GM19023 (cell line): ENCODE measurements at regions not wholly inside any gene's neighbourhood (a gene's known extent, or its start where the extent isn't known, plus 50 kb on each side); places are given as distances from the start of the nearest gene placed in this dataset.

Experiments used
- ATAC-seq: cut with Tn5 transposase; IDR thresholded peaks from one replicate; pipeline ENCODE4 v1.9.1; 2021; ENCODE audit warnings: mild to moderate bottlenecking, moderate library complexity; ENCODE audit not compliant: unreplicated experiment

DNA sequence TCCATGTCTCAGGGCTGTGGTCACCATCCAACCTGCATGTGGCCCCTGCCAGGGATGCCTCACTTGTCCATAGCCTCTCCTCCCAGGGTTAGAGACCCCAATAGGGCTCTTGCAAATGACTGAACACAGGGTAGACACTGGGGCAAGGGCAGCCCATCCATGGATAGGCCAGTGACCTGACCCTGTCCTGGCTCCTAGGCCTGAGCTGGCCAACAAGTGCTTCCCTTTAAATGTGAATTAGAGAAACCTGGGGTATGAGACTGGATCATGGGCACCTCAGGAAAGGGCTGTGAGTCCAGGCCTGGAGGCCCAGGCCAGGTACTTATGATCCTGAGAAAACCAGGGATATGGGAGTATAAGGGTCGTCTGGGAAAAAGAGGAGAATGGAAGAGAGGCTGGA is 64.5 kb downstream of the COPS8 start:
- no peak for ATAC-seq

DNA sequence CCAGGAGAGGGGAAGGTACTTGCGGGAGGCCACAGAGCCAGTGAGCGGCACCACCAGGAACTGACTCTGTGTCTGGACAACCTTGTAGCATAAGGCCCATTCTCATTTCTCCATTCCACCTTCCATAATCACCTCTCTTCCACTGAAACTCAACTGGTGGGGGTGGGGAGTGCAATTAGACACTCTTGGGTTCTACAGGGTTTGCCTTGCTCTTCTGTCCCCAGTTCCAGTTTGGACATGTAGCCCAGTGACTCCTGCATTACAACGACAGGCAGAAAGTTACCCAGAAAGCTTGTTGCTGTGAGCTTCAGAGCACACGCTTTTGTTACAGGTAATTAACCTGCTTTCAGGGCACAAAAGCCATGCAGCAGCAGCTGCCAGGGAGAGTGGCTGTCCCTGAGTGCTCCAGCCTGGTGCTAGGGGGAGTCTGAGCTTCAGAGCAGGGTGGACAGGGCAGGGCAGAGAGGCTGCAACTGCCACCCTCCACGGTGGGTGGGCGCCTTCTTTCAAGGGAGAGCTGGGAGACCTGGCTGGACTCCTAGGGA is 65.2 kb downstream of the COPS8 start:
- ATAC-seq, result no peak

DNA sequence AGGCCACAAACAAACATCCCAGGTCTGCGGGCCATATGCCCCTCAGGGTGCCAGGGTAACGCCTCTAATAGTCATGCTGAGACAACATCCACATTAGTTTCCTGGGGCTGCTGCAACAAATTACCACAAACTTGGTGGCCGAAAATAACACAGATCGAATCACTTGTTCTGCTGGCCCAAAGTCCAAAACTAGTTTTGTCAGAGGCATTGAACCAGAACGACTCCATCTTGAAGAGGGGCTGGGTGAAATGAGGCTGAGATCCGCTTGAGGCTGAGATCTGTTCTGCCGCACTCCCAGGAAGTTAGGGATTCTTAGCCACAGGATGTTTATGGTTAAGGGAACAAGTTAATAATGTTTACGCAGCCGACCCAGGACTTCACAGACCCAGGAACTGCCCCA is 66.7 kb downstream of the COPS8 start:
- ATAC-seq, result no peak

DNA sequence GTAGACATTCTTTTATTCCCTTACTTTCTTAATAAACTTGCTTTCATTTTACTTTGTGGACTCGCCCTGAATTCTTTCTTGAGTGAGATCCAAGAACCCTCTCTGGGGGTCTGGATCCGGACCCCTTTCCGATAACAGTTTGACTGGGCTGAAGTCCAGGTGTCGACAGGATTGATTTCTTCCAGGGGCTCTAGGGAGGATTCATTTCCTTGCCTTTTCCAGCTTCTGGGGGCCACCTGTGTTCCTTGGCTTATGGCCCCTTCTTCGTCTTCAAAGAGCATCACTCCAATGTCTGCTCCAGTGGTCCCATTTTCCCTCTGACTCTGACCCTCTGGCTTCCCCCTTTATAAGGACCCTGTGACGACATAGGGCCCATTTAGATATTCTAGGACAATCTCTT is 67.5 kb downstream of the COPS8 start:
- ATAC-seq, result no peak

DNA sequence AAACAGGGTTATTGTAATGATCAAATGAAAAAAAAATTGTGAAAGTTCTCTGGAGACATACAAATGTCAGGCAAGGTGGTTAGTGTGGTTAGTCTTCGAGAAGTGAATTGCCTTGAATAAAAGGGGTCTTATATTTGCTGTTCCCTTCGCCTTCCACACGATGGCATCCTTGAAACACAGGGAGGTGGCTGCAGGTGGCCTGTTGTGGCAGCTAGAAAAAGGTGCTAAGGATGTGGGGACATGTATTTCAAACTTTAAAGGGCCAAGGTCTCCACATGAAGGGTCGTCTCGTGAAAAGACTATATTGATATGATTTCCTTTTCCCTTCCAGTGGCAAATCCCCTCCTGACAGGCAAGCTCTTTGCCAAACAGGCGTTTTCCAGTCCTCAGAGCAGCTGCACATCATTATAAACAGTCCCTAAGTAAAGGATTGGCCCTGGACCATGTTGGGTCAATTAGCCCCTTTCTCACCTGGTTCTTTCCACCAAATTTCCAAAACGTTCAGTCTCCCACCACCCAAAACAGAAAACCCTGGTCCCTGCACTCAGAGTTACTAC is 68.5 kb downstream of the COPS8 start:
- no peak for ATAC-seq

DNA sequence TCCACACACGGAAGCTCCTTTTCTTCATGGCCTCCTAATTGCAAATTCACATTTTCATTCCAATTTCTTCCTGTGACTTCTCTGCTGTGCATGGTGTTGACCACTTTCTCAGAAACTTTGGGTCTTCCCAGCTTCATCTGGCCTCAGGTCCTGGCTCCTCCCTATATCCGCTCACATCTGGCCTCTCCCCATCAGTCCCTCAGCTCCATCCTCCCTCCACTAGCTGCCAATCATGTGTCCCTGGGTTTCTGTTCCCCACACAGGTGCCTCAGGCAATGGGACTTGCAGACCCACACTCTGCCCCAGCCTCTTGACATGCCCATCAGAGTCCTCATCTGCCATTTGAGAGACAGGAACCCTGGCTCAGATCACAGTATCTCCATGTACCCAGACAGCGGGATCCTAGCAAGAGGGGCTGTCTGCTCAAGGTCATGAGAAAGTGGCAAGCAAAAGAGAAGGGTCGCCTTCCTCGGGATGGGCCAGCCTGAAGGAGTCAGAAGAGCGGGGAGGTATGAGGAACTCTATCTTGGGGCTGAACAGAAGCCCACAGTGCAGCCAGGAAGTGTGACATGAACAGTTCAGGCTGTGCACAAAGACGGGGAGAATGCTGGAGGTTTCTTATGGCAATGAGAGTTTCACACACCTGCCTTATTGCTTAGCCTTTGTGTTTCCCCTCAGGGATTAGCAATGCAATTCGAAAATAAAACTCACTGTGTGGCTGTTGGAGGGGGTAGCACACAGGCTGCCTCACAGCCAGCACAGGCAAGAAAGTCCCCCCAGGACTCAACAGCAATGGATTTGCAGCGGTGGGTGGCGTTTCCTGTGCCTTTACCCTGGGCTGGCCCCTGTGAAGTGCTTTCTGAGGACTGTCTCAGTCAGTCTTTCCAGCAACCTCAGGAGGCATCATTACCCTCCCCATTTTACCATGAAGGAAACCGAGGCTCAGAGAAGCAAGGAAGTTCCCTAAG is 69.5 kb downstream of the COPS8 start:
- no peak for ATAC-seq

DNA sequence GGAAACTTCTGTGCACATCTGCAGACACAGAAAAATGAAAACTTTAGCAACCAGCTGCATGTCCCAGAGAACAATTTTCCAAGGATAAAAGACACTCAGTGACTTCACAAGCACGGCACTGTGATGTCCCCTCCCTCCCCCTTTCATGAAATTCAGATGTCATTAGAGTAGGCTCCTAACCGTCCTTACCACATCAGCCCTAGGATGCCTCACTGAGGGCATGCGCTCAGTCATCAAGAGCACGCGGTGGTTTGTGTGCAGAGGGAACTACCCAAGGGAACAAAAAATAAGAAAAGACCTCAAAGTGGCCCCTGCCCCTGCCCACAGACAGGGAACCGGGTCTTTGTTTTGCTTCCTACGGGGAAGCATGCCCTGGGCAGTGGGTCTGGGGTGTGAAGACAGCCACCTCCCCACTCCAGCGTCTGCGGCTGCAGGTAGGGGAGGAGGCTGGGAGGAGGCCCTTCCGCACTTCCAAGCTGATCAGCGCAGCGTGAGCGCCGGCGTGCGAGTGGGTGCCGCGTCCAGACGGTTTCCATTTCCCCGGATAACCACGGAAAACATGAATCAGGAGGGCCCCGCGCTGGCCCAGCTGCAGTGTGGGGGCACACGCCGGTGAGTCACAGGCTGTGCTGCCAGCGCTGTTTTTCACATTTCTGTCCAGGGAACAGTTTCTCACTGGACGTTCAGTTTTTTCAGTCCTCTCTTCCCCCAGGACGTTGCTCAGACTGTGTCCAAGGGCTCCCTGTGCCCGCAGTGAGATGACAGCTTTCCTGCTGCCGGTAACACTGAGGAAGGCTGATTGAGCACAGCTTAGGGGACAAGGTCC is 70.6 kb downstream of the COPS8 start:
- ATAC-seq, result no peak

DNA sequence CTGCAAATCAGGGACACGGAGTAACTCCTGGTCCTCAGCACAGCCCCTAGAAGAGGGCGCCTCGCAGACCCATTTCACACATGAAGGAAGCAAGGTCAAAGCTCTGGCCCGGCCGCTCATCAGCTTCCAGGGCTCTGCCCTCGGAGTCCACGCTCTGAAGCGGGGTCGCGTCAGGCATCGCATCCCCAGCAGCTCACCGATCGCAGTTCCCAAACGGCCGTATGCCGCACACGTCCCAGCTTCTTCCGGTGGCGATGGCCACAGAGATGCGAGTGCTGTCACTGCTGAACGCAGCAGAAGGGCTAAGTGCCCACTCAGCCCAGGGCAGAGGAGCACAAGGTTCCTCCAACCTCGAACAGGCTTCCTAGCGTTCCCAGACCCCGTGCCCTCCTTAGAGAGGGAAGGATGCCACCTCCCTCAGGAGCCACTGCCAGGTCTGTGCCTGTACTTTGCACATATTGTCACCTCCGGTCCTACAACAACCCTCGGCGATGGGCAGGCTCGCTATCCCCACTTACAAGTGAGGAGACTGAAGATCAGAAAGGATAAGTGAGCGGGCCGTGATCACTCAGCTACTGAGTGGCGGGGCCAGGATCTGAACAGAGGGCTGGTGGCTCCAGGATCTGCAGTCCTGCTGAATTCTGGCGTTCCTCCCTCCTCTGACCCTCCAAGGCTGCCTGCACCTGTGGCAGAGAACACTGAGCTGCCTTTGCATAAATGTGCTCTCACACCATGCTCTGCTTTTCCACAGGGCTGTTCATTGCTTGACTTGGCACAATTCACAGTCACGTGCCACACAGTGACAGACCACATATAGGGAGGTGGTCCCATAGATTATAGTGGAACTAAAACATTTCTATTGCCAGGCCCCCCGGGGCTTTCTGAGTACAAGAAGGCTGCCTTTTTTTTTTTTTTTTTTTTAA is 71.4 kb downstream of the COPS8 start:
- ATAC-seq, result no peak

DNA sequence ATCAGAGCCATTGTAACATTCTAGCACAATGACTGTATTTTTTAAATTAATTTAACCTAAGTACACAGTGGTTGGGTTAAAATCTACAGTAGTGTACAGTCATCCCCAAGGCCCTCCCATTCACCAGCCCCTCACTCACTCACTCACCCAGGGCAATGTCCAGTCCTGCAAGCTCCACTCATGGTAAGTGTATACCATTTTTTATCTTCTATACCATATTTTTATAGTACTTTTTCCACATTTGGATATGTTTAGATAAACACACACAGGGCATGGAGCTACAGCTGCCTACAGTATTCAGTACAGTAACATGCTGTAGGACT is 72.1 kb downstream of the COPS8 start:
- no peak for ATAC-seq

DNA sequence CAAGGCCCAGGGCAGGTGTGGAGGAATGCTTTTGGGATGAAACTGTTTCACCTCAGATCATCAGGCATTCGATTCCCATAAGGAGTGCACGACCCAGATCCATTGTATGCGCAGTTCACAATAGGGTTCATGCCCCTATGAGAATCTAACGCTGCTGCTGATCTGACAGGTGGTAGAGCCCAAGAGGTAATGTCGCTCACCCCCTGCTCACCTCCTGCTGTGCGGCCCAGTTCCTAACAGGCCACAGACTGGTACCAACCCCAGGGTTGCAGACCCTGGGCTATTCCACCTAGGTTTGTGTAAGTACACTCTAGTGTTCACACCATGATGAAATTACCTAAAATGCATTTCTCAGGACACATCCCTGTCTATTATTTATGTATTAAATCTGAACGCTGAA is 72.5 kb downstream of the COPS8 start:
- ATAC-seq, result no peak

DNA sequence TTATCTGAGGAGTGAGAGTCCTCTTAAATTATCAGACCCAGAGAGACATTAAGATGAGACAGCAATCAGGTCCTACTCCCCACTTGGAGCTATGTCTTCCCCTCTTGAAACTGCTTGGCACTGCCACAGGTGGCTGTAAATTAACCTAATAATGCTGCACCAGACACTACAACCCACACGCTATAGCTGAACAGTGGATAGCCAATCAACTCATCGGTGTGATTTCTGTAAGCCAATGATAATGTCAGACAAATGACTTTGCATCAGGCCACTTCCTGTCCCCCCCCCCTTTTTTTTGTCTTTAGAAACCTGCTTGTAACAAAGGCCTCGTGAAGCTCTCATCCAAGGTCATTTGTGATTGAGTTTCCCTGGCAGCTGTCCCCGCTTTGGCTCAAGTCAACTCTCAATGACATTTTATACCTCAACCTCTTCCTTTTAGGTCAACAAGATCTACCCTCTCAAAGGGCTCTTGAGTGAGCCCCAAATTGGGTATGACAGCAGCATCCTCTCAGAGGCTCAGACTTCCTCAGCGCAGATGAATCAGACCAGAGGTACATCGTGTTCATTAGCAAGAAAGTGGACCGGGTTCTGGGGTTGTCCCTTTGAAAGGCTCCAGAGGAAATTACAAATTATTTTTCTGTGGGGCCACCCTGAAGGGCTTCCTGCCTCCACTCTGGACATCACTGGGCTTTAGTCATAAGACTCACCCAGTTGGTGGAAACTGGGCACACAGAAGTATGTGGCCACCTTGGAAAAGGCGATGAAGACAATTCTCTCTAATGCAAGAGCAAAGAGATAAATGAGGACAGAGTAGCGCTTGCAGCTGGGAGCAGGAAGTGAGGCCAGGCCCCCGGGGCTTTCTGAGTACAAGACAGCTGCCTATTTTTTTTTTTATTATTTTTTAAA is 73.6 kb downstream of the COPS8 start:
- no peak for ATAC-seq

DNA sequence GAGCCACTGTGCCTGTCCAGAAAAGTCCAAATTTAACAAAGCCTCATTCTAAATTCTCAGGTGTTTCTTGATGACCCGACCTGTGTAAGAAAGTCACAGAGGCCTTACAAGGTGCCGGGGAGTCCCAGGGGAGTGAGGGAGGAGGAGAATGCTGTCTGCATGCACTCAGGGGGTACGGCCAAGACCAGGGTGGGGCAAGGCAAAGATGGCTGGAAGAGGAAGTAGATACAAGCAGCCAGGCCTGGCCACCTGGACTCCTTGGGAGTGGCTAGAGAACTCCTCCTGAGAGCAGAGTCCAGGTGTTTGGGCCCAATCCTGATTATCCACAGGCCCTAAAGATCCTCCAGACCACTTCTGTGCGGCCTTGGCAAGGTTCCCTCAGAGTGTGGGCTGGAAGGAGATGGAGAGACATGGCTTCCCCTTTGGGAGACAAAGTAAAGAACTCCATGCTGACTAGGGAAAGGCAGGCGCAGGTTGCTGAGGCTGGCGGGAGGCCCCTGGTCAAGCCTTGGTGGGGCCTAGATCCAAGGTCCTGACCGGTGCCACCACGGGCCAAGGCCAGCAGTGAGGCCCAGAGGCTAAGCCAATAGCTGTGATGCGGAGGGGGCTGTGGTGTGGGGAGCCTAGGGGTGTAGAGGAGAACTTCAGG is 74.7 kb downstream of the COPS8 start:
- no peak for ATAC-seq

DNA sequence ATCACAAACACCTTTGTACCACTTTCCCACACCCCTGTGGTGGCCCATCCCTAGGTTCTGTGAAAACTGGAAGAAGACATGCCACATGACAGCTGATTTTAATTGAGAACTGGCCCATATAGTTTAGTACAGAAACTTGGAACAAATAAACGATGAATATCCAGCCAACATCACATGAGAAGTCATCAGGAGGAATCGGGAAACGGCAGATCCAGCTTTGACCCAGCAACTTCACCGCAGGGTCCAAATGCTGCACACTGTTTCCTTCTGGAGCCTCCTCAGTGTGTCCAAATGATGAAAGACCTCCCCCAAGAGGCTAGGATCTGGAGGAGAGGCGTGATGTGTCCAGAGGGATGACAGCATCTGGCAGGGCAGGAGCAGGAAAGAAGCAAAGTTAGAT is 75.5 kb downstream of the COPS8 start:
- ATAC-seq, result no peak

DNA sequence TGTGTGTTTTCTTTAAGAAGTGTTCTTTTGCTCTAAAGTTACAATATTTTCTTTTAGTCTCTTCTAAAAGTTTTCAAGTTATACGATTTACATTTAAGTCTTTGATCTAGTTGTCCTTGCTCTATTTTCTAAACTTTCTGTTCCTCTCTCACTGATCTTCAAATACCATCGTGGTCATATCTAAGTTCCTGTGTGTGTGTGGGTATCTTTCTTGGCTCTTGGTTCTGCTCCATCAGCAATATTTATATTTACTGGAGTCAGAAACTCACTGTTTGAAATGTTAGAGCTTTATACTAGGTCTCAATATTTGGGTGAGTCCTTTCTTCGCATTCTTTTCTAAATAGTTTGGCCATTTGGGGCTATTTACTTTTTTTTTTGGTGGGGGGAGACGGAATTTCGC is 77.3 kb downstream of the COPS8 start:
- no peak for ATAC-seq

DNA sequence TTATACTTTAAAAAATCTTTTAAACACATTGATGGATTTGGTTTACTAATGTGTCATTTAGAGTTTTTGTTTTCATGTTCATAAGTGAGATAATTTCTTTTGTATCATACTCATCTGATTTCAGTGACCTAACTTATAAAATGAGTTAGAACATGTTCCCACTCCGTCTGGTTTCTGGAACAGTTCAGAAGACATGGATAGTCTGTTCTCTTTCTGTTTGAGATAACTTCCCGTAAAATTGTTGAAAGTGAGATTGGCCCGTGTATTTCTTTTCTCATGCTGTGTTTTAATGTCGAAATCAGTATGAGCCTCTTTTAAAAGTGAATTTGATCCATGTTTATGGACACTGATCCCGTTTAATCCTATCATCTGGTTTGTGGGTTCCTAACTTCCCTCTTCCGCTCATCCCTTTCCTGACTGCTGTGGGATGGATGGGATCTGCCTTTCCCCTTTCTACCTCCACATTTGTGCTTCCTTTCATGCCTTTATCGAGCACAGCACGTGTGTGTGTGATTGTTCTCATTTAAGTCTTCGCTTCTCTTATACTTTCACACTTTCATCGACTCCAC is 78.9 kb downstream of the COPS8 start:
- ATAC-seq, result no peak

DNA sequence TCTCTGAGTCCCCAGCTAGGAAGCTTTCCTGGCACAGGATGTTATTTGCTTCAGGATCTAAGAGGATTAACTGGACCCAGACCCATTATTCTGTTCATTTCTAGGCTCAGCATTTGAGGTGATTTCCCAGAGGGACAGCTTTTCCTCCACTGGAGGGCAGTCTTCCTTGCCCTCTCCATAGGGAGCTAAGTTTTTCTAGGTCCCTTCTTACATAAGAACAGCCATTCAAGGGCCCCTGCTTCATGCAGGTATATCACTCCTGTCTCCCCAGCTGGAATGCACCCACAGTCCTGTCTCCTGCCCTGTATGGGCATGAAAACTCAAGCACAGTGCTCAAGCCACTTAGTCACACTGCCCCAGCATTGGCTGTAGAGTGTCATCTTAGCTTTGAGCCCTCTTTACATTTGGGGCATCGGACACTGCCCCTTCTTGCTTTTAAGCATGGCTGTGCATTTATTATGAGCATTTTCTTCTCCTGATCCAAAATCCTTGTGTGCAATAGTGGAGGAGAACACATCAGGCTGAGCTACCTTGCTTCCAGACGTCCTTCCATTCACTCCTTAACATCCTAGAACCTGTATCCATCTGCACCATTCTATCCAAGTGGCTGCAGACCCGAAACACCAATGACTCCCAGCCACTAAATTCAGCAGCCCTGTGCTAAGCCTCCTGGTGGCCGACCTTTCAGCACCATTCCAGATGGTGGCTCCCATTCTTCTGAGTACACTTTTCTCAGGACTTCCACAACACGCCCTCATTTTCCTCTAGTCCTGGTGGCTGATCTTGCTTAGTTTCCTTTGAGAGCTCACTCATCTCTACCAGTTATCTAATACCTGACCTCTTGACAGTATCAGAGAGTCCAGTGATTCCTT is 80.0 kb downstream of the COPS8 start:
- no peak for ATAC-seq

DNA sequence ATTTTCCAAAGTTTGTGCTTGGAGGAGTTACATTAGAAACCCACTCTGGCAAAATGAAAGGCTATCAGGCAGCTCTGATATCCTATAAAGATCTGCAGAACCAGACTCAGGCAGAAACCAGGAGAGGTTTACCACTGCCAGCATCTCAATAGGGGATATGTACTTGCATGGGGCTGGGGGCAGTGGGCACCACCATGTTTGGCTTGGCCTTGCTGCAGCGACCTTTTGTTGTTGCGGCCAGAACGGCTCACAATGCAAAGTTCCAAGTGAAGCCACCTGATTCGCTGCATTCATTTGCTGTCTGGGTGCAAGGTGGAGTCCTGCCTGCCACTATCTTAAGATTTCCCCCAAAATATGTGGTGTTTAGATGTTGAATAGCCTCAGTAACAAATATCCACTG is 81.3 kb downstream of the COPS8 start:
- no peak for ATAC-seq

DNA sequence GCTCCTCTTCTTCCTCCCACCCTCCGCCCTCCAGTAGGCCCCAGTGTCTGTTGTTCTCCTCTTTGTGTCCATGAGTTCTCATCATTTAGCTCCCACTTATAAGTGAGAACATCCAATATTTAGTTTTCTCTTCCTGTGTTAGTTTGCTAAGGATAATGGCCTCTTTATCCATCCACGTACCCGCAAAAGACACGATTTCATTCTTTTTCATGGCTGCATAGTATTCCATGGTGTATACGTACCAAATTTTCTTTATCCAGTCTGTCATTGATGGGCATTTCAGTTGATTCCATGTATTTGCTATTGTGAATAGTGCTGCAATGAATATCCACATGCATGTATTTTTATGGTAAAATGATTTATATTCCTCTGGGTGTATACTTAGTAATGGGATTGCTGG is 82.2 kb downstream of the COPS8 start:
- ATAC-seq, result no peak
